ENCODE measurements at regions not wholly inside any gene's neighbourhood (a gene's known extent, or its start where the extent isn't known, plus 50 kb on each side); places are given as distances from the start of the nearest gene placed in this dataset.
A peak's percentile ranks its signal among the peaks of the same experiment; 100 is the strongest.

- TF ChIP-seq, protein P1, sequence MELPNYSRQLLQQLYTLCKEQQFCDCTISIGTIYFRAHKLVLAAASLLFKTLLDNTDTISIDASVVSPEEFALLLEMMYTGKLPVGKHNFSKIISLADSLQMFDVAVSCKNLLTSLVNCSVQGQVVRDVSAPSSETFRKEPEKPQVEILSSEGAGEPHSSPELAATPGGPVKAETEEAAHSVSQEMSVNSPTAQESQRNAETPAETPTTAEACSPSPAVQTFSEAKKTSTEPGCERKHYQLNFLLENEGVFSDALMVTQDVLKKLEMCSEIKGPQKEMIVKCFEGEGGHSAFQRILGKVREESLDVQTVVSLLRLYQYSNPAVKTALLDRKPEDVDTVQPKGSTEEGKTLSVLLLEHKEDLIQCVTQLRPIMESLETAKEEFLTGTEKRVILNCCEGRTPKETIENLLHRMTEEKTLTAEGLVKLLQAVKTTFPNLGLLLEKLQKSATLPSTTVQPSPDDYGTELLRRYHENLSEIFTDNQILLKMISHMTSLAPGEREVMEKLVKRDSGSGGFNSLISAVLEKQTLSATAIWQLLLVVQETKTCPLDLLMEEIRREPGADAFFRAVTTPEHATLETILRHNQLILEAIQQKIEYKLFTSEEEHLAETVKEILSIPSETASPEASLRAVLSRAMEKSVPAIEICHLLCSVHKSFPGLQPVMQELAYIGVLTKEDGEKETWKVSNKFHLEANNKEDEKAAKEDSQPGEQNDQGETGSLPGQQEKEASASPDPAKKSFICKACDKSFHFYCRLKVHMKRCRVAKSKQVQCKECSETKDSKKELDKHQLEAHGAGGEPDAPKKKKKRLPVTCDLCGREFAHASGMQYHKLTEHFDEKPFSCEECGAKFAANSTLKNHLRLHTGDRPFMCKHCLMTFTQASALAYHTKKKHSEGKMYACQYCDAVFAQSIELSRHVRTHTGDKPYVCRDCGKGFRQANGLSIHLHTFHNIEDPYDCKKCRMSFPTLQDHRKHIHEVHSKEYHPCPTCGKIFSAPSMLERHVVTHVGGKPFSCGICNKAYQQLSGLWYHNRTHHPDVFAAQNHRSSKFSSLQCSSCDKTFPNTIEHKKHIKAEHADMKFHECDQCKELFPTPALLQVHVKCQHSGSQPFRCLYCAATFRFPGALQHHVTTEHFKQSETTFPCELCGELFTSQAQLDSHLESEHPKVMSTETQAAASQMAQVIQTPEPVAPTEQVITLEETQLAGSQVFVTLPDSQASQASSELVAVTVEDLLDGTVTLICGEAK (IDR thresholded peaks at IDR 0.05) = 0 out of 2 replicates have a peak, but pooled peaks have one; percentile 7
- TF ChIP-seq, protein P1 (CRISPR knock-in tag; IDR thresholded peaks at IDR 0.05) = no peak
- TF ChIP-seq ETV1 (tag; conservative IDR thresholded peaks at IDR 0.05; ENCODE audit: low read depth) (peak; percentile 97), ZNF121 (CRISPR knock-in tag; conservative IDR thresholded peaks at IDR 0.05) (no peak), HMGXB4 (CRISPR knock-in tag; IDR thresholded peaks at IDR 0.05) (no peak), CREB1 (IDR thresholded peaks at IDR 0.05) (no peak; the same call in 1 of the 2 replicates), CREB1 (CRISPR knock-in tag; IDR thresholded peaks at IDR 0.05) (no peak), NR3C1 (CRISPR knock-in tag; IDR thresholded peaks at IDR 0.05) (no peak), YBX1 (IDR thresholded peaks at IDR 0.05) (no peak), THRAP3 (IDR thresholded peaks at IDR 0.05; ENCODE audit: borderline replicate concordance) (no peak), NCOA1 (IDR thresholded peaks at IDR 0.05; ENCODE audit: low read depth) (peak; percentile 91), CBX1 (IDR thresholded peaks at IDR 0.05; ENCODE audit: low read depth) (no peak), ZNF263 (CRISPR knock-in tag; IDR thresholded peaks at IDR 0.05; ENCODE audit: borderline replicate concordance) (no peak; the same call in 1 of the 2 replicates), BDP1 (IDR thresholded peaks at IDR 0.05; ENCODE audit: insufficient read depth, insufficient read length) (no peak), NCOA4 (IDR thresholded peaks at IDR 0.05; ENCODE audit: partially characterized antibody) (no peak), ZNF77 (CRISPR knock-in tag; IDR thresholded peaks at IDR 0.05) (no peak), IRF9 (tag; IDR thresholded peaks at IDR 0.05) (no peak)
- TF ChIP-seq, protein P2, sequence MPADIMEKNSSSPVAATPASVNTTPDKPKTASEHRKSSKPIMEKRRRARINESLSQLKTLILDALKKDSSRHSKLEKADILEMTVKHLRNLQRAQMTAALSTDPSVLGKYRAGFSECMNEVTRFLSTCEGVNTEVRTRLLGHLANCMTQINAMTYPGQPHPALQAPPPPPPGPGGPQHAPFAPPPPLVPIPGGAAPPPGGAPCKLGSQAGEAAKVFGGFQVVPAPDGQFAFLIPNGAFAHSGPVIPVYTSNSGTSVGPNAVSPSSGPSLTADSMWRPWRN (IDR thresholded peaks at IDR 0.05; ENCODE audit: low read depth) = peak; percentile 96
These were observed 223.1 kb downstream of the SEC14L1 start (continued) for GRCh38 chr17:77363821-77364361.
